ENCODE measurements at regions not wholly inside any gene's neighbourhood (a gene's known extent, or its start where the extent isn't known, plus 50 kb on each side); places are given as distances from the start of the nearest gene placed in this dataset.

DNA sequence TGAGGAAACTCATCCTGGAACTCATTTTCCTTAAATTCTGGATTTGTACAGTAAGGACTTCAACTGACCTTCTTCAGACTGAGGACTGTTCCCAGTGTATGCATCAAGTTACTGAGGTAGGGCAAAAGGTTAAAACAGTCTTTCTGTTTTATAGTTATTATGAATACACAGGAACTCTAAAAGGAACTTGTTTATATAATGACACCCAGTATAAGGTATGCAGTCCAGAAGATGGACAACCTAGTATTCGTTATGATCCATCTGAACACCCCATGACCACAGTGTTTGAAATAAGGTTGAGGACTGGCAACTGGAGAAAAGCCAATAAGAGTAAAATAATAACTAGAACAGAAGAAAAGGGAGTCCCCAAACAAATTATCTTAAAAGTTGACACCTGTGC is 779.9 kb upstream of the TMEM132C start:
- Histone ChIP-seq H3K27ac (no peak overlapping the region), H3K4me1 (no peaks in the 10 kb centered on the region), H3K9me3 (no peaks in the 10 kb centered on the region), H3K27me3 (no peaks in the 10 kb centered on the region), H3K36me3 (no peaks in the 10 kb centered on the region), H3K4me3 (no peak overlapping the region)
- DNase-seq: no peak
- in situ Hi-C loops (cut with MboI; ENCODE audit: low sequenced_read_pairs in 4 of 4) (no loop called here), intact Hi-C loops (cut with DNase I; ENCODE audit: low total_unique reads) (no loop called here)
- no peak for ATAC-seq
- TF ChIP-seq, protein P1, sequence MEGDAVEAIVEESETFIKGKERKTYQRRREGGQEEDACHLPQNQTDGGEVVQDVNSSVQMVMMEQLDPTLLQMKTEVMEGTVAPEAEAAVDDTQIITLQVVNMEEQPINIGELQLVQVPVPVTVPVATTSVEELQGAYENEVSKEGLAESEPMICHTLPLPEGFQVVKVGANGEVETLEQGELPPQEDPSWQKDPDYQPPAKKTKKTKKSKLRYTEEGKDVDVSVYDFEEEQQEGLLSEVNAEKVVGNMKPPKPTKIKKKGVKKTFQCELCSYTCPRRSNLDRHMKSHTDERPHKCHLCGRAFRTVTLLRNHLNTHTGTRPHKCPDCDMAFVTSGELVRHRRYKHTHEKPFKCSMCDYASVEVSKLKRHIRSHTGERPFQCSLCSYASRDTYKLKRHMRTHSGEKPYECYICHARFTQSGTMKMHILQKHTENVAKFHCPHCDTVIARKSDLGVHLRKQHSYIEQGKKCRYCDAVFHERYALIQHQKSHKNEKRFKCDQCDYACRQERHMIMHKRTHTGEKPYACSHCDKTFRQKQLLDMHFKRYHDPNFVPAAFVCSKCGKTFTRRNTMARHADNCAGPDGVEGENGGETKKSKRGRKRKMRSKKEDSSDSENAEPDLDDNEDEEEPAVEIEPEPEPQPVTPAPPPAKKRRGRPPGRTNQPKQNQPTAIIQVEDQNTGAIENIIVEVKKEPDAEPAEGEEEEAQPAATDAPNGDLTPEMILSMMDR (IDR thresholded peaks at IDR 0.05 in 4 of 5, conservative IDR thresholded peaks at IDR 0.05 in 1 of 5): no peak
- TF ChIP-seq POLR2A (IDR thresholded peaks at IDR 0.05): no peak

DNA sequence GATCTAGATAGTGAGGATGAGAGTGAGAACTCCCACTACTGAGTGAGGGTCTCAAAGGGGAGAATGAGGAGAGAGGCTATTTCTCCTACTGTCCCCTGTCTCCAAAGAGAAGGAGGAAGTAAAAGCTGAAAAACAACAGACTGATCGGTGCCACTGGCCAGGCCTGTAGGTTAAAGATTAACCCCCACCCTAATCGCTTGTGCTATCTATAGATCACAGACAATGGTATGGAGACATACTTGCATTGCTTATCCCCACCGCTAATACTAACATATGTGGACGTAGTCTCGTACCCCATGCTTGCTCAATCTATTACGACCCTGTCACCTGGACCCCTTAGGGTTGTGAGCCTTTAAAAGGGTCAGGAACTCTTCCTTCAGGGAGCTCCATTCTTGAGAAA is 777.9 kb upstream of the TMEM132C start:
- no peaks in the 10 kb centered on the region for H3K27me3 ChIP-seq
- no peak overlapping the region for H3K27ac ChIP-seq
- no peaks in the 10 kb centered on the region for H3K9me3 ChIP-seq
- DNase-seq (no peak), ATAC-seq (no peak)
- no peak overlapping the region for H3K4me3 ChIP-seq
- TF ChIP-seq, protein P1 (IDR thresholded peaks at IDR 0.05 in 4 of 5, conservative IDR thresholded peaks at IDR 0.05 in 1 of 5): no peak
- no peak for TF ChIP-seq POLR2A (IDR thresholded peaks at IDR 0.05)
- in situ Hi-C loops (cut with MboI; ENCODE audit: low sequenced_read_pairs in 4 of 4) (no loop called here), intact Hi-C loops (cut with DNase I; ENCODE audit: low total_unique reads) (no loop called here)
- no peaks in the 10 kb centered on the region for H3K4me1 ChIP-seq
- H3K36me3 ChIP-seq: no peaks in the 10 kb centered on the region

DNA sequence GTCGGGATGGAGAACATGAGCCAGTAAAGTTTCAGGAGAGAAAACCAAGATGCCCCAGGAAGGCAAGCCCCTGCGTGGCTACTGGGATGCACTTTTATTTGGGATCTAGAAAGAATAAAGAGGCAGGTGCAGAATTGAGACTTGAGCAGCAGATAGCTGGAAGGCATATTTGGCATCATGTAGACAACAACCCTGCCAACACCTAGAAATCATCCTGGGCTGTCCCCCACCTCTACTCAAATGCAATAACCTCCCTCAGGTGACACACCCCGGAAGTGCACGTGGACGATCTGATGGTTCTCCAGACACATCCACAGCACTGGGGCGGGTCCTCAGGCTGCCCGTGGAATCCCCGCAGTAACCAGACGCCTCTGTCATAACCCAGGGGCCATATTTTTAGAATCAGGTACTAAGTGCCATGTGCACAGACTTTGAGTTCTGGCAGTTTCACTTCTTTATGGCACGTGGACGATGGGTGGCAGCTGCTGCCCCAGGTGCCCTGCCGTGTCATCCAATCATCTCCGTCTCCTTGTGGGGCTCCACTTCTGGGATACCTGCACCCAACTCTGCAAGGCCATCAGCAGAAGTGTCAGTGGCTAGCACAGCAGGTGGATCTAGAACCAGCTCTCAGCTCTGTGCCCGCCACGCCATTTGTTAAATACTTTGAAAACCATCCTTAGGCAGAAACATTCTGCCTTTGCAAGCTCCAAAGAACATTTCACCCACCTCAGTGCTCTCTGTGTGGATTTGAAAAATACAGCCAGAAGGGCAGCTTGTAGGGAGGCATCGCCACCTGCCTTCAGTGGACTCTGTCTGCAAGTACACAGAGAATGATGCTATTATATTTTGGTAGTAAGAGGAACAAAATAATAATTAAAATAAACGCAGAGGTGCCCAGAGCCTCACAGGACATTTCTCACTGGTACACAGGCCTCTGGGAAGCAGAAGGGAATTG is 771.7 kb upstream of the TMEM132C start:
- Histone ChIP-seq H3K4me3 (no peak overlapping the region), H3K4me1 (no peaks in the 10 kb centered on the region), H3K27me3 (no peaks in the 10 kb centered on the region), H3K36me3 (no peaks in the 10 kb centered on the region), H3K27ac (no peak overlapping the region), H3K9me3 (no peaks in the 10 kb centered on the region)
- in situ Hi-C loops (cut with MboI; ENCODE audit: low sequenced_read_pairs in 4 of 4) (no loop called here), intact Hi-C loops (cut with DNase I; ENCODE audit: low total_unique reads) (no loop called here)
- TF ChIP-seq POLR2A (IDR thresholded peaks at IDR 0.05): no peak
- DNase-seq (no peak), ATAC-seq (no peak)

DNA sequence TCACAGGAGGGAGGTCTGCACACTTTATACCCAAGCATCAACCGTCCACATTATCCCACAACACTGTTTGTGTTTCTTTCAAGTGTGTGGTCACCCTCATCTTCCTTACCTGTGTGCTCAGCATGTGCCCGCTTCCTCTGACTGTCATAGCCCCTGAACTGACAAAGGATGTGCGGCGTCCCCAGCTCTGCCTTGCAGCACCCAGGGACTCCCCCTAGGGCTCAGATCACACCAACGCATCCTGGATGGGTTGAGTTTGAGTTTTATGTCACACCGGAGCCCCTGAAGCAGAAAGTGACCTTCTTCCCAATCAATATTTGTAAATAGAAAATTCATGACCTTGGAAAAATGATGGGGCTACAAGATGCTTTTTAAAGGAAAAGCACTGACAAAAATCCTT is 770.7 kb upstream of the TMEM132C start:
- TF ChIP-seq, protein P1 (IDR thresholded peaks at IDR 0.05 in 4 of 5, conservative IDR thresholded peaks at IDR 0.05 in 1 of 5): no peak
- TF ChIP-seq POLR2A (IDR thresholded peaks at IDR 0.05): no peak
- no peak for ATAC-seq
- in situ Hi-C loops (cut with MboI; ENCODE audit: low sequenced_read_pairs in 4 of 4): no loop called here

DNA sequence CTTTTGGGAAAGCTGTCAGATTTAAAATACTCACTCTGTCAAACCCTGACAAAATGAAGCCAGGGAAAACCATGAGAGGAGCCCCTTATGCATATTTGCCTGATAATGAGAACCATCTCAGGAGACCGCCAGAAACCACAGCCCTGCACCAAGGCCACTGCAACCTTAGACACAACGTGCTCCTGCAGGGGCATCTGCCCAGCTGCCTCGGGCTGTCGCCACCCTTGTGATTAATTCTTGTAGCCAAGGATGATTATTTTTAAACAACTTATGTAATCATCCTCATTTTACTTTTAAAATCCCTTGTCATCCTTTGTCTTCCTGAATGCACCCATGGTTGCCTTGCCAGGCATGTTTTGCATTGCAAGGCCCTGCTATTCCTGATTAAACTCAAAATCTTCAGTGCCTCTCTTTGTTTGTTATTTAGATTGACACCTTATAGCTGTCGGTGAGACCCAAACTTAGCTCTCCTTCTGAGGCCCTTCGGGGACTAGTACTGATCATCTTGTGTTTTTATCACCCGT is 766.4 kb upstream of the TMEM132C start:
- no peaks in the 10 kb centered on the region for H3K27me3 ChIP-seq
- H3K4me1 ChIP-seq: no peaks in the 10 kb centered on the region
- intact Hi-C loops (cut with DNase I; ENCODE audit: low total_unique reads) (no loop called here), in situ Hi-C loops (cut with MboI; ENCODE audit: low sequenced_read_pairs in 4 of 4) (no loop called here)
- H3K4me3 ChIP-seq: no peak overlapping the region
- no peaks in the 10 kb centered on the region for H3K9me3 ChIP-seq
- H3K27ac ChIP-seq: no peak overlapping the region
- H3K36me3 ChIP-seq: no peaks in the 10 kb centered on the region
- DNase-seq (no peak), ATAC-seq (no peak)
- TF ChIP-seq POLR2A (IDR thresholded peaks at IDR 0.05): no peak
- TF ChIP-seq, protein P1 (IDR thresholded peaks at IDR 0.05 in 4 of 5, conservative IDR thresholded peaks at IDR 0.05 in 1 of 5): no peak

More for the DNA sequence above, 770.7 kb upstream of the TMEM132C start:
- no peaks in the 10 kb centered on the region for H3K27me3 ChIP-seq
- H3K4me1 ChIP-seq: no peaks in the 10 kb centered on the region
- intact Hi-C loops (cut with DNase I; ENCODE audit: low total_unique reads): no loop called here
- no peak overlapping the region for H3K4me3 ChIP-seq
- no peaks in the 10 kb centered on the region for H3K9me3 ChIP-seq
- no peak for DNase-seq
- H3K36me3 ChIP-seq: no peaks in the 10 kb centered on the region
- H3K27ac ChIP-seq: no peak overlapping the region

All from gastrocnemius medialis (tissue), 4 donors.